Nephron progenitor cell (in vitro differentiated cells): ENCODE measurements at regions not wholly inside any gene's neighbourhood (a gene's known extent, or its start where the extent isn't known, plus 50 kb on each side); places are given as distances from the start of the nearest gene placed in this dataset.

Experiments used
- DNase-seq: peaks from one replicate; pipeline ENCODE4 v3.0.0; 2021
- H3K27ac Mint-ChIP-seq: 2 replicates; pipeline ENCODE4 v1.8.0; 2021; ENCODE audit warnings: mild to moderate bottlenecking, moderate library complexity, mixed read lengths
- H3K27me3 Mint-ChIP-seq: 2 replicates; pipeline ENCODE4 v1.8.0; 2021; ENCODE audit warnings: mild to moderate bottlenecking, low read depth, mixed read lengths; ENCODE audit not compliant: poor library complexity
- H3K36me3 Mint-ChIP-seq: 2 replicates; pipeline ENCODE4 v1.8.0; 2021; ENCODE audit warnings: low read depth, mixed read lengths
- H3K4me1 Mint-ChIP-seq: 2 replicates; pipeline ENCODE4 v1.8.0; 2021; ENCODE audit warnings: mixed read lengths
- H3K4me3 Mint-ChIP-seq: 2 replicates; pipeline ENCODE4 v1.8.0; 2021; ENCODE audit warnings: mild to moderate bottlenecking, moderate library complexity, mixed read lengths
- H3K9me3 Mint-ChIP-seq: 2 replicates; pipeline ENCODE4 v1.8.0; 2021; ENCODE audit warnings: mild to moderate bottlenecking, moderate library complexity, mixed read lengths
- CTCF ChIP-seq: fragments of 200-600 bp; sonication (generic); IDR thresholded peaks from 2 replicates; pipeline ENCODE4 v1.5.0; 2021; ENCODE audit warnings: antibody characterized with exemption

GRCh38 chr20:62569615-62570014, 72.7 kb upstream of the SLCO4A1 start:
- no peak for TF ChIP-seq CTCF
- H3K4me3 Mint-ChIP-seq: no peak overlapping the region
- H3K27me3 Mint-ChIP-seq: peaks cover 38% of the 10 kb centered on the region
- no peaks in the 10 kb centered on the region for H3K4me1 Mint-ChIP-seq
- H3K9me3 Mint-ChIP-seq: no peaks in the 10 kb centered on the region
- DNase-seq: no peak
- no peak overlapping the region for H3K27ac Mint-ChIP-seq
- H3K36me3 Mint-ChIP-seq: no peaks in the 10 kb centered on the region

GRCh38 chr20:62570403-62570802, 71.9 kb upstream of the SLCO4A1 start:
- H3K4me3 Mint-ChIP-seq: no peak overlapping the region
- TF ChIP-seq CTCF: no peak
- H3K27ac Mint-ChIP-seq: peak overlapping the region; percentile 64
- no peaks in the 10 kb centered on the region for H3K4me1 Mint-ChIP-seq
- peaks cover 38% of the 10 kb centered on the region for H3K27me3 Mint-ChIP-seq
- no peak for DNase-seq
- no peaks in the 10 kb centered on the region for H3K9me3 Mint-ChIP-seq
- H3K36me3 Mint-ChIP-seq: no peaks in the 10 kb centered on the region

- no peak for DNase-seq
- Mint-ChIP-seq H3K4me1 (no peaks in the 10 kb centered on the region), H3K36me3 (no peaks in the 10 kb centered on the region), H3K9me3 (no peaks in the 10 kb centered on the region), H3K4me3 (no peak overlapping the region), H3K27ac (no peak overlapping the region), H3K27me3 (peaks cover 43% of the 10 kb centered on the region)
- no peak for TF ChIP-seq CTCF
Observed at GRCh38 chr20:62570897-62571668, 71.2 kb upstream of the SLCO4A1 start.

- Mint-ChIP-seq H3K4me3 (no peak overlapping the region), H3K4me1 (no peaks in the 10 kb centered on the region), H3K36me3 (no peaks in the 10 kb centered on the region), H3K27me3 (peaks cover 43% of the 10 kb centered on the region), H3K27ac (no peak overlapping the region), H3K9me3 (no peaks in the 10 kb centered on the region)
- DNase-seq: no peak
- TF ChIP-seq CTCF: no peak
Observed at GRCh38 chr20:62571669-62572344, 70.5 kb upstream of the SLCO4A1 start.

GRCh38 chr20:62572980-62573379, 69.3 kb upstream of the SLCO4A1 start:
- H3K4me3 Mint-ChIP-seq: no peak overlapping the region
- H3K4me1 Mint-ChIP-seq: no peaks in the 10 kb centered on the region
- no peaks in the 10 kb centered on the region for H3K9me3 Mint-ChIP-seq
- no peak for TF ChIP-seq CTCF
- H3K27ac Mint-ChIP-seq: no peak overlapping the region
- H3K36me3 Mint-ChIP-seq: no peaks in the 10 kb centered on the region
- no peak for DNase-seq
- H3K27me3 Mint-ChIP-seq: peaks cover 43% of the 10 kb centered on the region
